CD4-positive, alpha-beta memory T cell (primary cell): ENCODE measurements at regions not wholly inside any gene's neighbourhood (a gene's known extent, or its start where the extent isn't known, plus 50 kb on each side); places are given as distances from the start of the nearest gene placed in this dataset.

Source experiments
- CTCF ChIA-PET: fragments of 350-600 bp; sonication (Branson Sonifier 250); formaldehyde crosslinking; loops from one replicate; lab custom pipeline; 2021; ENCODE audit warnings: inconsistent platforms; ENCODE audit not compliant: partially characterized antibody; lab: Charles Lee
- POLR2A ChIA-PET: fragments of 350-600 bp; sonication (Branson Sonifier 250); formaldehyde crosslinking; loops from one replicate; lab custom pipeline; 2021; ENCODE audit not compliant: partially characterized antibody; lab: Charles Lee
- DNase-seq, 5 donors: peaks; one replicate each; pipeline versions ENCODE4 v3.0.0 to v3.0.0-alpha.2; 2020 to 2022; ENCODE audit warnings: mixed read lengths in 1 of 5
- H3K27ac ChIP-seq: one replicate; pipeline ENCODE4 v1.7.0; 2013; ENCODE audit warnings: low read depth, low read length
- H3K27me3 ChIP-seq: 2 replicates; pipeline ENCODE4 v1.7.0; 2013; ENCODE audit warnings: mild to moderate bottlenecking, low read length, moderate library complexity; ENCODE audit not compliant: insufficient read depth
- H3K36me3 ChIP-seq: 2 replicates; pipeline ENCODE4 v1.7.0; 2013; ENCODE audit warnings: mild to moderate bottlenecking, low read length, moderate library complexity; ENCODE audit not compliant: insufficient read depth
- H3K4me1 ChIP-seq: 2 replicates; pipeline ENCODE4 v1.7.0; 2013; ENCODE audit warnings: mild to moderate bottlenecking, low read length, moderate library complexity; ENCODE audit not compliant: insufficient read depth
- H3K4me3 ChIP-seq, 2 donors: one replicate each; pipeline ENCODE4 v1.7.0; 2013; ENCODE audit warnings: low read length in 2 of 2, mild to moderate bottlenecking in 1 of 2
- H3K9me3 ChIP-seq, 2 donors: one replicate each; pipeline ENCODE4 v1.7.0; 2013; ENCODE audit warnings: low read length in 2 of 2, control low read depth in 1 of 2; ENCODE audit not compliant: control insufficient read depth in 1 of 2
- H3K27ac Mint-ChIP-seq, 7 donors: one replicate each; pipeline ENCODE4 v1.8.0; 2020 to 2021; ENCODE audit warnings: mixed read lengths in 7 of 7, mild to moderate bottlenecking in 6 of 7, inconsistent platforms in 3 of 7, moderate library complexity in 3 of 7
- H3K27me3 Mint-ChIP-seq, 2 donors: one replicate each; pipeline ENCODE4 v1.8.0; 2020 to 2021; ENCODE audit warnings: mixed read lengths in 2 of 2
- H3K36me3 Mint-ChIP-seq, 2 donors: one replicate each; pipeline ENCODE4 v1.8.0; 2020 to 2021; ENCODE audit warnings: mixed read lengths in 2 of 2, inconsistent platforms in 1 of 2, mild to moderate bottlenecking in 1 of 2
- H3K4me1 Mint-ChIP-seq, 4 donors: one replicate each; pipeline ENCODE4 v1.8.0; 2020 to 2021; ENCODE audit warnings: mixed read lengths in 4 of 4, mild to moderate bottlenecking in 1 of 4
- H3K4me3 Mint-ChIP-seq, 8 donors: one replicate each; pipeline ENCODE4 v1.8.0; 2020 to 2021; ENCODE audit warnings: mixed read lengths in 8 of 8, mild to moderate bottlenecking in 7 of 8, moderate library complexity in 6 of 8, inconsistent platforms in 3 of 8
- H3K9me3 Mint-ChIP-seq, 8 donors: one replicate each; pipeline ENCODE4 v1.8.0; 2020 to 2021; ENCODE audit warnings: mixed read lengths in 8 of 8, mild to moderate bottlenecking in 5 of 8, inconsistent platforms in 3 of 8, moderate library complexity in 1 of 8
- intact Hi-C: fragments of 100-400 bp; cut with micrococcal nuclease; formaldehyde crosslinking; loops from one replicate; pipeline ENCODE4 v1.15.1; 2023

GRCh38 chr15:39053480-39053879, 488.9 kb upstream of the RASGRP1 start:
- H3K4me1 ChIP-seq = no peaks in the 10 kb centered on the region
- Mint-ChIP-seq H3K36me3 (no peaks in the 10 kb centered on the region), H3K4me1 (no peaks in the 10 kb centered on the region), H3K4me3 (no peak overlapping the region), H3K27me3 (peaks cover 0 to 8% of the 10 kb centered on the region in 2 donors), H3K27ac (no peak overlapping the region), H3K9me3 (peaks cover 4 to 19% (median 13%) of the 10 kb centered on the region in 8 donors)
- H3K9me3 ChIP-seq = no peaks in the 10 kb centered on the region
- POLR2A ChIA-PET = interaction anchor here (1.0 kb wide), 1 partner anchor 13 kb away, joined by 3 read pairs; no protein-coding TSS in a partner anchor
- no peaks in the 10 kb centered on the region for H3K27me3 ChIP-seq
- no peak for DNase-seq
- no peak overlapping the region for H3K4me3 ChIP-seq
- H3K27ac ChIP-seq = no peak overlapping the region
- H3K36me3 ChIP-seq = no peaks in the 10 kb centered on the region
- CTCF ChIA-PET = no interaction called here
- intact Hi-C loops = no loop called here

- Mint-ChIP-seq H3K9me3 (peaks cover 2 to 12% (median 7%) of the 10 kb centered on the region in 8 donors), H3K36me3 (no peaks in the 10 kb centered on the region), H3K4me1 (no peaks in the 10 kb centered on the region), H3K4me3 (no peak overlapping the region), H3K27me3 (peaks cover under 1 to 8% of the 10 kb centered on the region in 2 donors), H3K27ac (no peak overlapping the region)
- no peaks in the 10 kb centered on the region for H3K27me3 ChIP-seq
- no peak overlapping the region for H3K27ac ChIP-seq
- intact Hi-C loops = no loop called here
- CTCF ChIA-PET = no interaction called here
- POLR2A ChIA-PET = no interaction called here
- H3K36me3 ChIP-seq = no peaks in the 10 kb centered on the region
- H3K4me1 ChIP-seq = no peaks in the 10 kb centered on the region
- no peaks in the 10 kb centered on the region for H3K9me3 ChIP-seq
- no peak for DNase-seq
- H3K4me3 ChIP-seq = no peak overlapping the region
Measured at GRCh38 chr15:39054128-39054732, 489.6 kb upstream of the RASGRP1 start.

- no peaks in the 10 kb centered on the region for H3K4me1 ChIP-seq
- no peaks in the 10 kb centered on the region for H3K36me3 ChIP-seq
- no peaks in the 10 kb centered on the region for H3K9me3 ChIP-seq
- ChIA-PET CTCF (no interaction called here), POLR2A (no interaction called here)
- Mint-ChIP-seq H3K4me3 (no peak overlapping the region), H3K27ac (no peak overlapping the region), H3K36me3 (no peaks in the 10 kb centered on the region), H3K9me3 (peaks cover 0 to 2% (median 0%) of the 10 kb centered on the region in 8 donors), H3K4me1 (no peaks in the 10 kb centered on the region), H3K27me3 (peaks cover 1 to 8% of the 10 kb centered on the region in 2 donors)
- no peak for DNase-seq
- no peak overlapping the region for H3K4me3 ChIP-seq
- intact Hi-C loops = no loop called here
- no peaks in the 10 kb centered on the region for H3K27me3 ChIP-seq
- no peak overlapping the region for H3K27ac ChIP-seq
Measured at GRCh38 chr15:39056357-39056756, 491.7 kb upstream of the RASGRP1 start.

GRCh38 chr15:39058351-39059131, 493.9 kb upstream of the RASGRP1 start:
- Mint-ChIP-seq H3K27me3 (peaks cover 1 to 8% of the 10 kb centered on the region in 2 donors), H3K36me3 (no peaks in the 10 kb centered on the region), H3K27ac (no peak overlapping the region), H3K4me1 (no peaks in the 10 kb centered on the region), H3K4me3 (no peak overlapping the region), H3K9me3 (no peaks in the 10 kb centered on the region)
- no peak overlapping the region for H3K4me3 ChIP-seq
- H3K36me3 ChIP-seq = no peaks in the 10 kb centered on the region
- no peaks in the 10 kb centered on the region for H3K9me3 ChIP-seq
- POLR2A ChIA-PET = no interaction called here
- no peaks in the 10 kb centered on the region for H3K4me1 ChIP-seq
- CTCF ChIA-PET = no interaction called here
- intact Hi-C loops = no loop called here
- H3K27me3 ChIP-seq = no peaks in the 10 kb centered on the region
- DNase-seq = no peak
- no peak overlapping the region for H3K27ac ChIP-seq

- H3K27me3 Mint-ChIP-seq = peaks cover 2 to 5% of the 10 kb centered on the region in 2 donors
- POLR2A ChIA-PET = no interaction called here
Measured at GRCh38 chr15:39059917-39060316, 495.3 kb upstream of the RASGRP1 start.

GRCh38 chr15:39061952-39062464, 497.4 kb upstream of the RASGRP1 start:
- no peak overlapping the region for H3K4me3 ChIP-seq

More at GRCh38 chr15:39059917-39060316, 495.3 kb upstream of the RASGRP1 start:
- H3K4me3 ChIP-seq = no peak overlapping the region
- no peaks in the 10 kb centered on the region for H3K27me3 ChIP-seq
- H3K4me1 ChIP-seq = no peaks in the 10 kb centered on the region
- H3K9me3 ChIP-seq = no peaks in the 10 kb centered on the region
- CTCF ChIA-PET = no interaction called here
- Mint-ChIP-seq H3K4me1 (no peaks in the 10 kb centered on the region), H3K4me3 (no peak overlapping the region), H3K36me3 (no peaks in the 10 kb centered on the region), H3K9me3 (no peaks in the 10 kb centered on the region), H3K27ac (no peak overlapping the region)
- no peak overlapping the region for H3K27ac ChIP-seq
- no peak for DNase-seq
- H3K36me3 ChIP-seq = no peaks in the 10 kb centered on the region
- intact Hi-C loops = no loop called here

GRCh38 chr15:39066677-39067076, 502.1 kb upstream of the RASGRP1 start:
- peaks cover 3 to 6% of the 10 kb centered on the region in 2 donors for H3K27me3 Mint-ChIP-seq
- H3K27me3 ChIP-seq = no peaks in the 10 kb centered on the region
- ChIA-PET POLR2A (interaction anchor here (1.1 kb wide), 1 partner anchor 14 kb away, joined by 3 read pairs; no protein-coding TSS in a partner anchor), CTCF (no interaction called here)
- DNase-seq = no peak
- no peak overlapping the region for H3K27ac Mint-ChIP-seq
- intact Hi-C loops = no loop called here
- no peaks in the 10 kb centered on the region for H3K4me1 ChIP-seq
- no peak overlapping the region for H3K4me3 ChIP-seq
- H3K36me3 ChIP-seq = no peaks in the 10 kb centered on the region
- no peaks in the 10 kb centered on the region for H3K4me1 Mint-ChIP-seq
- no peaks in the 10 kb centered on the region for H3K9me3 Mint-ChIP-seq
- no peak overlapping the region for H3K27ac ChIP-seq
- no peaks in the 10 kb centered on the region for H3K36me3 Mint-ChIP-seq
- H3K9me3 ChIP-seq = no peaks in the 10 kb centered on the region
- no peak overlapping the region for H3K4me3 Mint-ChIP-seq

More at GRCh38 chr15:39061952-39062464, 497.4 kb upstream of the RASGRP1 start:
- POLR2A ChIA-PET = no interaction called here
- Mint-ChIP-seq H3K4me1 (no peaks in the 10 kb centered on the region), H3K4me3 (no peak overlapping the region), H3K27ac (no peak overlapping the region), H3K27me3 (peaks cover 3 to 4% of the 10 kb centered on the region in 2 donors), H3K9me3 (no peaks in the 10 kb centered on the region), H3K36me3 (no peaks in the 10 kb centered on the region)
- Histone ChIP-seq H3K4me1 (no peaks in the 10 kb centered on the region), H3K27me3 (no peaks in the 10 kb centered on the region), H3K9me3 (no peaks in the 10 kb centered on the region), H3K27ac (no peak overlapping the region), H3K36me3 (no peaks in the 10 kb centered on the region)
- DNase-seq = no peak
- CTCF ChIA-PET = no interaction called here
- intact Hi-C loops = no loop called here
